OCI-LY1 (cell line): ENCODE measurements at regions not wholly inside any gene's neighbourhood (a gene's known extent, or its start where the extent isn't known, plus 50 kb on each side); places are given as distances from the start of the nearest gene placed in this dataset.

Source experiments
- H2AFZ ChIP-seq: fragments of 200-600 bp; sonication (generic), shearing (Covaris generic); 2 replicates; pipeline ENCODE4 v1.6.0; 2014; ENCODE audit warnings: antibody characterized with exemption, mild to moderate bottlenecking, low read length
- H3F3A ChIP-seq: fragments of 200-600 bp; sonication (generic), shearing (Covaris generic); 2 replicates; pipeline ENCODE4 v1.6.0; 2014; ENCODE audit warnings: mild to moderate bottlenecking, antibody characterized with exemption, low read length, moderate library complexity; ENCODE audit not compliant: insufficient read depth
- H3K27ac ChIP-seq: fragments of 200-600 bp; sonication (generic); 2 replicates; pipeline ENCODE4 v1.5.1; 2014; ENCODE audit warnings: low read length, mixed run types, mild to moderate bottlenecking, low read depth; ENCODE audit not compliant: poor library complexity, severe bottlenecking
- H3K27me3 ChIP-seq: fragments of 200-600 bp; sonication (generic); 2 replicates; pipeline ENCODE4 v1.6.0; 2014; ENCODE audit warnings: antibody characterized with exemption, mild to moderate bottlenecking, low read length, moderate library complexity; ENCODE audit not compliant: insufficient read depth
- H3K36me3 ChIP-seq: fragments of 200-600 bp; sonication (generic); 2 replicates; pipeline ENCODE4 v1.6.1; 2014; ENCODE audit warnings: mild to moderate bottlenecking, antibody characterized with exemption, low read length, moderate library complexity, mixed read lengths; ENCODE audit not compliant: insufficient read depth
- H3K4me1 ChIP-seq: fragments of 200-600 bp; sonication (generic); 2 replicates; pipeline ENCODE4 v1.5.1; 2014; ENCODE audit warnings: mild to moderate bottlenecking, low read length, moderate library complexity; ENCODE audit not compliant: insufficient read depth, severe bottlenecking
- H3K4me2 ChIP-seq: fragments of 200-600 bp; sonication (generic), shearing (Covaris generic); 2 replicates; pipeline ENCODE4 v1.6.1; 2014; ENCODE audit warnings: low read length
- H3K4me3 ChIP-seq: fragments of 200-600 bp; sonication (generic); 2 replicates; pipeline ENCODE4 v1.5.1; 2014; ENCODE audit warnings: low read length, low read depth, mild to moderate bottlenecking, mixed read lengths; ENCODE audit not compliant: poor library complexity, severe bottlenecking
- H3K79me2 ChIP-seq: fragments of 200-600 bp; shearing (Covaris generic); 2 replicates; pipeline ENCODE4 v1.6.1; 2016; ENCODE audit warnings: mixed run types, low read length, mixed read lengths; ENCODE audit not compliant: insufficient read depth
- H3K9ac ChIP-seq: fragments of 200-600 bp; sonication (generic), shearing (Covaris generic); 2 replicates; pipeline ENCODE4 v1.6.1; 2014; ENCODE audit warnings: mild to moderate bottlenecking, low read length, mixed read lengths
- H3K9me2 ChIP-seq: fragments of 200-600 bp; sonication (generic), shearing (Covaris generic); 2 replicates; pipeline ENCODE4 v1.6.1; 2014; ENCODE audit warnings: low read depth, mild to moderate bottlenecking, low read length, mixed read lengths
- H3K9me3 ChIP-seq: fragments of 200-600 bp; shearing (Covaris generic); 2 replicates; pipeline ENCODE4 v1.6.1; 2014; ENCODE audit warnings: low read length, mixed read lengths
- H4K20me1 ChIP-seq: fragments of 200-600 bp; sonication (generic), shearing (Covaris generic); 2 replicates; pipeline ENCODE4 v1.6.0; 2016; ENCODE audit warnings: mild to moderate bottlenecking, low read length; ENCODE audit not compliant: insufficient read depth
- CTCF ChIP-seq: fragments of 200-600 bp; sonication (generic), shearing (Covaris generic); IDR thresholded peaks from 2 replicates; pipeline ENCODE4 v1.5.1; 2017; ENCODE audit warnings: mild to moderate bottlenecking, antibody characterized with exemption, low read length, moderate library complexity, mixed read lengths
- EZH2 ChIP-seq: fragments of 200-600 bp; sonication (generic), shearing (Covaris generic); IDR thresholded peaks from 2 replicates; pipeline ENCODE4 v1.8.0; 2017; ENCODE audit warnings: borderline replicate concordance, mixed run types, mild to moderate bottlenecking, antibody characterized with exemption, low read length, moderate library complexity, mixed read lengths

DNA sequence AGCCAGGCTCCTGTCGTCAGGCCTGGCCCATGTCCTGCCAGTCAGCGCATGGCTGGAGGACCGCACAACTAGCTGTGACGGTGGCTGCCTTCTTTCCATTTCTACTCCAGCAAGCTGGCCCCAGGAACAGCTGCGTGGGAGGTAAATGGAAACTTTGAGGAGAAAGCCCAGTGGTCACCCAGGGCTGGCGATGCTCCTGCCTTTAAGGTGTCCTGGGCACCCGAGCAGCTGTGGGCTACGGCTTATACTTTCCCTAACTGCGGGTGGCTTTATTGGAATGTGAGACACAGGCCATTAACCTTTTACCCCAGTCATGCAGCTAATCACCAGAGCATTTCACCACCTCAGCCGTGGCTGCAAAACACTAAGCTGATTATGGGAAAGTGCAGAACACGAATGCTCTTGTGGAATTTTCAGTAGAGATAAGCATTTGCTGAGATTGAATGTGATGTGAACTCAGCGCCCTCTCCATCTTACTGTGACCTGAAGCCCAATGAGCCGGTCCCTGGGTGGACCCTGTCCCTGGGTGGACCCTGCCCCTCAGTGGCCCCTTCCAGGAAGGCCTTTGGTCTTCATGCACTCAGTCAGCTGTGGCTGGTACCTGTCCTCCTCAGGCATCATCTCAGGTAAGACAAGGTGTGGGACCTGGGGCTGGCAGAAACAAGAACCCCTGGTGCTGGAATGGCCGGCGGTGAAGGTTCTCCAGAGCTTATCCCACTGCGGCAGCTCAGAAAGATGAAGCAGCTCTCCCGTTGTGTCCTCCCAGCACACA lies 275.4 kb upstream of the HS6ST1 start:
- H3K27ac ChIP-seq: no peak overlapping the region
- H3K4me1 ChIP-seq: no peaks in the 10 kb centered on the region
- no peak overlapping the region for H3K9ac ChIP-seq
- H2AFZ ChIP-seq: no peak overlapping the region
- H4K20me1 ChIP-seq: no peaks in the 10 kb centered on the region
- no peaks in the 10 kb centered on the region for H3K9me3 ChIP-seq
- H3K27me3 ChIP-seq: no peaks in the 10 kb centered on the region
- H3K4me3 ChIP-seq: no peak overlapping the region
- H3K9me2 ChIP-seq: no peaks in the 10 kb centered on the region
- H3K36me3 ChIP-seq: no peaks in the 10 kb centered on the region
- no peaks in the 10 kb centered on the region for H3K79me2 ChIP-seq
- H3F3A ChIP-seq: no peaks in the 10 kb centered on the region
- no peak overlapping the region for H3K4me2 ChIP-seq
- TF ChIP-seq EZH2: no peak
- no peak for TF ChIP-seq CTCF

DNA sequence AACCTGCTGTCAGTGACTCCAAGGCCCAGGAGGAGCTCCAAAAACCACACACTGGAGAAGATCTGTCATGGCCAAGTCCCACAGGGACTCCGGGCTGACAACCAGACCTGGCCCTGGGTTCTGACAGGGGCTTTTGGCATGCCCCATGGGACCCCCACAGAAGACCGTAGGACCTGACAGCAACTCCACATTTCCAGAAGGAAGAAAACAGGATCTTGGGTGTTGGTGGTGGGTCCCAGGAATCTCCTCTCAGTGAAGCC lies 275.9 kb upstream of the HS6ST1 start:
- H3K4me1 ChIP-seq: no peaks in the 10 kb centered on the region
- no peak overlapping the region for H2AFZ ChIP-seq

GRCh38 chr2:128594953-128595677 lies 276.4 kb upstream of the HS6ST1 start:
- no peak overlapping the region for H3K4me3 ChIP-seq
- no peaks in the 10 kb centered on the region for H3K4me1 ChIP-seq
- H3K4me2 ChIP-seq: no peak overlapping the region
- H3K27me3 ChIP-seq: no peaks in the 10 kb centered on the region
- no peaks in the 10 kb centered on the region for H3K36me3 ChIP-seq
- no peak overlapping the region for H2AFZ ChIP-seq
- no peak overlapping the region for H3K27ac ChIP-seq
- H3K79me2 ChIP-seq: no peaks in the 10 kb centered on the region
- H4K20me1 ChIP-seq: no peaks in the 10 kb centered on the region
- H3K9ac ChIP-seq: no peak overlapping the region
- H3F3A ChIP-seq: no peaks in the 10 kb centered on the region
- H3K9me2 ChIP-seq: no peaks in the 10 kb centered on the region
- no peak for TF ChIP-seq CTCF
- TF ChIP-seq EZH2: no peak
- no peaks in the 10 kb centered on the region for H3K9me3 ChIP-seq

More for the DNA sequence above, 275.9 kb upstream of the HS6ST1 start:
- no peaks in the 10 kb centered on the region for H3K36me3 ChIP-seq
- no peak overlapping the region for H3K4me2 ChIP-seq
- no peak for TF ChIP-seq EZH2
- no peak for TF ChIP-seq CTCF
- no peaks in the 10 kb centered on the region for H3K27me3 ChIP-seq
- no peaks in the 10 kb centered on the region for H3K9me2 ChIP-seq
- no peaks in the 10 kb centered on the region for H3F3A ChIP-seq
- no peak overlapping the region for H3K4me3 ChIP-seq
- no peaks in the 10 kb centered on the region for H4K20me1 ChIP-seq
- H3K9me3 ChIP-seq: no peaks in the 10 kb centered on the region
- no peak overlapping the region for H3K9ac ChIP-seq
- H3K79me2 ChIP-seq: no peaks in the 10 kb centered on the region
- no peak overlapping the region for H3K27ac ChIP-seq
